GM23338 (cell line): ENCODE measurements at regions not wholly inside any gene's neighbourhood (a gene's known extent, or its start where the extent isn't known, plus 50 kb on each side); places are given as distances from the start of the nearest gene placed in this dataset.

Experiments used
- CREB1 ChIP-seq: fragments of 250-450 bp; sonication (Bioruptor Pico); IDR thresholded peaks from 2 replicates; pipeline ENCODE4 v1.5.0; 2020; ENCODE audit warnings: low read depth, mild to moderate bottlenecking, moderate library complexity
- CTCF ChIP-seq, 2 experiments: fragments of 200-600 bp in 1 of 2; sonication (generic) in 1 of 2; conservative IDR thresholded peaks; 2 replicates each; pipeline versions ENCODE4 v1.5.1 to v1.6.1; 2016 to 2017; ENCODE audit warnings: antibody characterized with exemption in 2 of 2, low read depth in 2 of 2, mild to moderate bottlenecking in 2 of 2, moderate library complexity in 1 of 2
- ETS1 ChIP-seq: IDR thresholded peaks from 2 replicates; pipeline ENCODE4 v1.6.1; 2016; ENCODE audit warnings: antibody characterized with exemption
- EZH2 ChIP-seq: fragments of 200-600 bp; sonication (generic); IDR thresholded peaks from one replicate; pipeline ENCODE4 v1.8.0; 2017; ENCODE audit warnings: antibody characterized with exemption, mild to moderate bottlenecking, low read depth; ENCODE audit not compliant: unreplicated experiment
- EZH2phosphoT487 ChIP-seq: fragments of 200-600 bp; sonication (generic); IDR thresholded peaks from one replicate; pipeline ENCODE4 v1.8.1; 2018; ENCODE audit warnings: antibody characterized with exemption; ENCODE audit not compliant: unreplicated experiment
- JUNB ChIP-seq: IDR thresholded peaks from one replicate; pipeline ENCODE4 v1.6.1; 2016; ENCODE audit warnings: antibody characterized with exemption; ENCODE audit not compliant: unreplicated experiment
- NANOG ChIP-seq: IDR thresholded peaks from 2 replicates; pipeline ENCODE4 v1.6.1; 2016; ENCODE audit warnings: antibody characterized with exemption, borderline replicate concordance
- POLR2AphosphoS5 ChIP-seq: IDR thresholded peaks from 2 replicates; pipeline ENCODE4 v1.6.1; 2016; ENCODE audit warnings: antibody characterized with exemption, low read depth
- REST ChIP-seq: IDR thresholded peaks from one replicate; pipeline ENCODE4 v1.6.1; 2018; ENCODE audit warnings: antibody characterized with exemption; ENCODE audit not compliant: unreplicated experiment
- ZNF114 ChIP-seq: fragments of 250-450 bp; sonication (Bioruptor Pico); IDR thresholded peaks from 2 replicates; pipeline ENCODE4 v1.5.0; 2020; ENCODE audit warnings: mild to moderate bottlenecking, moderate library complexity
- ZNF331 ChIP-seq: fragments of 250-450 bp; sonication (Bioruptor Pico); IDR thresholded peaks from 2 replicates; pipeline ENCODE4 v1.5.0; 2020; ENCODE audit warnings: low read depth, mild to moderate bottlenecking, moderate library complexity
- ZNF462 ChIP-seq: fragments of 250-450 bp; sonication (Bioruptor Pico); IDR thresholded peaks from 2 replicates; pipeline ENCODE4 v1.5.0; 2020; ENCODE audit warnings: mild to moderate bottlenecking, moderate library complexity

- TF ChIP-seq EZH2phosphoT487 (no peak), CTCF (conservative IDR thresholded peaks at IDR 0.05; ENCODE audit: low read depth in 2 of 2) (no peak), POLR2AphosphoS5 (no peak), EZH2 (no peak), ZNF462 (no peak), CREB1 (CRISPR knock-in tag) (no peak), NANOG (no peak), ZNF331 (CRISPR knock-in tag) (no peak), REST (no peak), ETS1 (no peak), JUNB (no peak), ZNF114 (CRISPR knock-in tag) (no peak)
These were observed 159.3 kb downstream of the EDN1 start for GRCh38 chr6:12449447-12449846.
